Astrocyte of the cerebellum (primary cell): ENCODE measurements at regions not wholly inside any gene's neighbourhood (a gene's known extent, or its start where the extent isn't known, plus 50 kb on each side); places are given as distances from the start of the nearest gene placed in this dataset.

ENCODE experiments used
- DNase-seq: peaks from one replicate; pipeline ENCODE4 v3.0.0-alpha.2; 2011; ENCODE audit warnings: low read depth
- H3K4me3 ChIP-seq: 2 replicates; pipeline ENCODE4 v1.5.1; 2011; ENCODE audit warnings: mild to moderate bottlenecking, low read depth, low read length, moderate library complexity
- in situ Hi-C: cut with HindIII; loops from 2 replicates; pipeline ENCODE4 v1.10.0; 2017; ENCODE audit warnings: low sequenced_read_pairs
- TF ChIP-seq, protein P1 (sequence below): IDR thresholded peaks from 2 replicates; pipeline ENCODE4 v1.5.1; 2012; ENCODE audit warnings: low read length, low read depth, moderate library complexity, mild to moderate bottlenecking; ENCODE audit errors: missing control alignments

DNA sequence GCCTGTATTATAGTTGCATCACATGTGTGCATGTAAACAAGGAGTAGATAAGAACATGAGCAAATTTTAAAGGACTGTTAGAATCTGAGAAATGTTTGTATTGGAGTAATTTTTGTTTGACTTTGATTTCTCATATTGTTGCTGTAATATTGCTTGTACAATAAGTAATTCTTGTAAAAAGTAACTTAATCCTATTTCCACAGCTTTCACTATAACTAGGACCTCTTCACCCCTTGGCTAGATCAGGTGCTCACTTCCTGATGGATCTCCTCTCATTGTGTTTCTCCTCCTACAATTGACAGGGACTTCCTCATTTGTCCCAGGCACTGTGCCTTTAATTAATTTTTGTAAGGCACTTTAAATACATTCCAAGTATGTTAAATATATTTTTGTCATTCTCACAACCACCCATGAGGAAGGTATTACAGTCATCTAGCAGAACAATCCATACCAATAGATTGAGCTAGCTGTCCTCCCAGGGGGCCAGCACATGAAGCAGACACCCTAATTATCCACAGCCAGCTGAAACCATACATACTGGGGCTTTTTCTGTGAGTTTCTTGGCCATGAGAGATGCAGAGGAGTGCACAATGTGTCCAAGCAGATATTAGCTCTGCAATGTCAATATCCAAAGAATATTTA, 359.5 kb upstream of the ACVR2A start:
- TF ChIP-seq, protein P1, sequence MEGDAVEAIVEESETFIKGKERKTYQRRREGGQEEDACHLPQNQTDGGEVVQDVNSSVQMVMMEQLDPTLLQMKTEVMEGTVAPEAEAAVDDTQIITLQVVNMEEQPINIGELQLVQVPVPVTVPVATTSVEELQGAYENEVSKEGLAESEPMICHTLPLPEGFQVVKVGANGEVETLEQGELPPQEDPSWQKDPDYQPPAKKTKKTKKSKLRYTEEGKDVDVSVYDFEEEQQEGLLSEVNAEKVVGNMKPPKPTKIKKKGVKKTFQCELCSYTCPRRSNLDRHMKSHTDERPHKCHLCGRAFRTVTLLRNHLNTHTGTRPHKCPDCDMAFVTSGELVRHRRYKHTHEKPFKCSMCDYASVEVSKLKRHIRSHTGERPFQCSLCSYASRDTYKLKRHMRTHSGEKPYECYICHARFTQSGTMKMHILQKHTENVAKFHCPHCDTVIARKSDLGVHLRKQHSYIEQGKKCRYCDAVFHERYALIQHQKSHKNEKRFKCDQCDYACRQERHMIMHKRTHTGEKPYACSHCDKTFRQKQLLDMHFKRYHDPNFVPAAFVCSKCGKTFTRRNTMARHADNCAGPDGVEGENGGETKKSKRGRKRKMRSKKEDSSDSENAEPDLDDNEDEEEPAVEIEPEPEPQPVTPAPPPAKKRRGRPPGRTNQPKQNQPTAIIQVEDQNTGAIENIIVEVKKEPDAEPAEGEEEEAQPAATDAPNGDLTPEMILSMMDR: no peak
- no peak overlapping the region for H3K4me3 ChIP-seq
- no peak for DNase-seq
- in situ Hi-C loops: loop anchor here (5.0 kb wide), 1 partner anchor 37 kb away; no protein-coding TSS in a partner anchor

DNA sequence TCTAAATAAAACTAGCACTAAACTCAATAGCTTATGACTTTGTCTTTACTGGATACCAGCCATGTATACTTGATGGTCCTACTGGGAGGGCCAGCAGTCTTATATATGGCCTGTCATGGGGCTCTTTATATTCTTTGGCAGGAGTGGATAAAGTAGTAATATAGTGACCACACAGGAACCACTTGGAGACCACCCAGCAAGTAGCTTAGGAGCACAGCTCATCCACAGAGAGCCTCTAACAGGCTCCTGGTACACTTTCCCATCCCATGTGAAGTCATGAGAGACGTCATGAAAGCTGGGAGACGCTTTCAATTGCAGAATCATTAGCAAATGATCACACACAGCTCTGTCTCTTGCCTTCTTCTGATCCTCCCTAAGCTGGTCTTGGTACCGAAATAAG, 360.9 kb upstream of the ACVR2A start:
- H3K4me3 ChIP-seq: no peak overlapping the region
- no peak for DNase-seq
- in situ Hi-C loops: no loop called here
- TF ChIP-seq, protein P1: no peak

DNA sequence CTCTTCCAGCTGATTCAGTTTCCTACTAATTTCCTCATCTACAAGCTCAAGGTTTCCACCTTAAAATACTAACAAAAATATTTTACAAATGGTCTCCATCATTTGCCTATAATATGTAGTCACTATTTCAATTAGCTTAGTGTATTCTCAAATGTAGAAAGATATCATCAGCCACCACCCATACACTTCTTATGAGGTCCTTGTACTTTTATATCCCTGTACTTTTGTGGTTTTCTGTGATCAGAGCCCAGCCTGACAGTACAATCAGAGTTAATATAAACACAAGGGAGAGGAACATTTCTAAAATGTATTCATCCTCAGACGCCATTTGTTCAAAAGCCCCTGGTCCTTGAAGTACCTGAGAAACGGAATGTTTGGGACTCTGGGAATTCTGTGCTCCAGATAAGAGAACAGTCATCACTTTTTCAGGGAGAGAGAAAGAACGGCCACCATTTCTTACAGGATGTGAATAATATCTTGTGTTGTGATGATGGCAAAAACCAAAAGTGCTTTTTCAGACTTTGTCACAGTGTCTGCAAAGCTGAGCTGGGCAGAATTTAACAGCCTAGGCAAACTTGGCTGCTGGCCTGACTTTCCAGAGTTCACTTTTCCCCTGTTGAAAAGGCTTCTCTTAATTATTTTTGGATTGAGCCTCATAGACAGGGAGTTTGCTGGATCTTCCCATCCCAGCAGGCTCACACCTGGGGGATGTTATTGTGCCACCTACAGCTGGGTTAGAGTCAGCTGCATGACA, 361.7 kb upstream of the ACVR2A start:
- TF ChIP-seq, protein P1: no peak
- H3K4me3 ChIP-seq: no peak overlapping the region
- no peak for DNase-seq
- in situ Hi-C loops: no loop called here

DNA sequence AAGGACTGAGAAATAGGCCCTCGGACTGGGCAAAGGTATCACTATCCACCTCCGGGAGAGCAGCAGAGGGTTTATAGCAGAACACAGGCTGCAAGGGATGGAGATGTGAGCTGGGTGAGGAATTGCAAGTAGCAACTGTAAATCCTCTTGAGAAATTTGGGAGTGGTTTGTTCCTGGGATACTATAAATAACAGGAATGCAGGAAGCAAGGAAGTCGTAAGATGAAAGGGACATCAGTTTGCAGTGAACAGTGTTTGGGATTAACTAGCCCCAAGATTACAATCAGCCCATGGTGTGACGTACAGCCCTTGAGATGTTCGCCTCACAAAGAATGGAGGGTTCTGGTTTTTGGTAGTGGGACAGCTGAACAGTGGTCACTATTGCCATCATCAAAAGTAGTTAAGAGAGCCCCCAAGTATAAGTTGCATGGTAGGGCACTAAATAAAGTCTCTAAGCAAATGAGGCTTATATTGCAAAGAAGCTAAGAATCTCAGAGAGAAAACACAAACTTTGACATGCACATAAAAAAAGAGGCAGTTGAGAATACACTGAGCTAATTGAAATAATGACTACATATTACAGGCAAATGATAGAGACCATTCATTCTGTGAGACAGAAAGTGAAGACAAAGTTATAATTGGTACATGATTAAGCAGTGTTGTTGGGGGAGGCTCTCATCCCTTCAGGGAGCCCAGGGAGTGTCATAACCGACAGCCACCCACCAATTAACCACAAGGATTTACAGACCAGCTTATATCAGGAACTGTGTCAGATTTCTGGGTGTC, 362.5 kb upstream of the ACVR2A start:
- H3K4me3 ChIP-seq: no peak overlapping the region
- no peak for DNase-seq
- in situ Hi-C loops: no loop called here
- TF ChIP-seq, protein P1: no peak

DNA sequence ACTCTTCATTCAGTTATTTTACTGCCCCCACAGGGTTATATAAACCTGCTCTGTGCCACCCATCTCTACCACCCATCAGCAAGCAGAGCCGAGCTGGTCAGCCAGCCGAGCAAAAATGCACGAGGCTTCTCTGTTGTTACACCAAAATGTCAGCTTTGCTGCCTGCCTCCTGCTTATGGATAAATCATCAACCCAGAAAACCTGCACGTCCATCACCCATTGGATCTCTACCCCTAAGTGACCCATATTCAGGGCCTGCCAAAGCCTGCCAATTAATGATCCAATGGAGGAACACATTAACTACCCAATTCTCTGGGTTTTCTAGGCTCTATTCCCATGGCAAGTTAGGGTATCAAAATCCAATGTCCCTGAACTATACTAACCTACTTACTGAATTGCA, 365.5 kb upstream of the ACVR2A start:
- TF ChIP-seq, protein P1: no peak
- no peak overlapping the region for H3K4me3 ChIP-seq
- in situ Hi-C loops: no loop called here
- no peak for DNase-seq

DNA sequence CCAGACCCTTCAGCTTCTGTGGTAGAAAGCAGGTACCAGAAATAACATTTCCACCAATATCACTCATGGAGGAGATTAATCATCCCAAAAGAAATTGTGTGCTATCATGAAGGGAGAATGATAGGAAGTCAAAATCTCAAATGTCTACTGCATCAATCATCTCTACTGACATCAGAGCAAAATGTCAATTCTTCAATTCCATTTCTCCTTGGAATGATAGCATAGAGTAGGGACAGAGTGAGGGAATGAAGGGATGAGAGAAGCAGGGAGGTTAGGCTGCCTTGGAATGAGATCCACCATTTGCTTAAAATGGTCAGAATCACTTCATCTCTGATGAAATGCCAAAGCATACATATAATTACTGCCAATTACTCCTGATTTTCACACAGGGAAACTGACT, 371.8 kb upstream of the ACVR2A start:
- no peak for DNase-seq
- H3K4me3 ChIP-seq: no peak overlapping the region
- TF ChIP-seq, protein P1: no peak
- in situ Hi-C loops: no loop called here
